ENCODE measurements at regions not wholly inside any gene's neighbourhood (a gene's known extent, or its start where the extent isn't known, plus 50 kb on each side); places are given as distances from the start of the nearest gene placed in this dataset.

GRCh38 chr13:50629497-50629896 is 214.0 kb downstream of the DLEU7 start:
- H3K27ac Mint-ChIP-seq, result no peak overlapping the region
- H3K4me3 Mint-ChIP-seq, result no peak overlapping the region
- H3K36me3 Mint-ChIP-seq, result no peaks in the 10 kb centered on the region
- peaks cover 6 to 34% of the 10 kb centered on the region in 2 donors for H3K4me1 Mint-ChIP-seq
- no peaks in the 10 kb centered on the region for H3K27me3 Mint-ChIP-seq
- no peak for ATAC-seq (replicated peaks)
- H3K9me3 Mint-ChIP-seq, result peaks cover 0 to 1% of the 10 kb centered on the region in 2 donors
- DNase-seq, result no peak

- H3K4me3 Mint-ChIP-seq, result no peak overlapping the region
- H3K36me3 Mint-ChIP-seq, result no peaks in the 10 kb centered on the region
- peaks cover 0 to 1% of the 10 kb centered on the region in 2 donors for H3K9me3 Mint-ChIP-seq
- H3K27me3 Mint-ChIP-seq, result no peaks in the 10 kb centered on the region
- H3K4me1 Mint-ChIP-seq, result peaks cover 8 to 38% of the 10 kb centered on the region in 2 donors
- no peak for ATAC-seq (replicated peaks)
- DNase-seq, result no peak
- H3K27ac Mint-ChIP-seq, result no peak overlapping the region
Measured at GRCh38 chr13:50629966-50630365, 213.5 kb downstream of the DLEU7 start.

GRCh38 chr13:50631041-50631440 is 212.5 kb downstream of the DLEU7 start:
- peaks cover 17 to 40% of the 10 kb centered on the region in 2 donors for H3K4me1 Mint-ChIP-seq
- H3K36me3 Mint-ChIP-seq, result no peaks in the 10 kb centered on the region
- DNase-seq (no peak), ATAC-seq (replicated peaks) (no peak)
- H3K27ac Mint-ChIP-seq, result no peak overlapping the region
- H3K9me3 Mint-ChIP-seq, result peaks cover 0 to 1% of the 10 kb centered on the region in 2 donors
- H3K4me3 Mint-ChIP-seq, result no peak overlapping the region
- H3K27me3 Mint-ChIP-seq, result no peaks in the 10 kb centered on the region

GRCh38 chr13:50634339-50634738 is 209.2 kb downstream of the DLEU7 start:
- H3K9me3 Mint-ChIP-seq, result no peaks in the 10 kb centered on the region
- DNase-seq (no peak), ATAC-seq (replicated peaks) (no peak)
- no peak overlapping the region for H3K4me3 Mint-ChIP-seq
- H3K36me3 Mint-ChIP-seq, result no peaks in the 10 kb centered on the region
- no peaks in the 10 kb centered on the region for H3K27me3 Mint-ChIP-seq
- H3K4me1 Mint-ChIP-seq, result peaks cover 21 to 39% of the 10 kb centered on the region in 2 donors
- H3K27ac Mint-ChIP-seq, result peak overlapping the region; percentile 31

- ATAC-seq (replicated peaks) (peak; percentile 85 to 91), DNase-seq (peak; percentile 59)
- Mint-ChIP-seq H3K4me1 (peaks cover 21 to 39% of the 10 kb centered on the region in 2 donors), H3K9me3 (no peaks in the 10 kb centered on the region), H3K4me3 (peak overlapping the region; percentile 2 to 49), H3K36me3 (no peaks in the 10 kb centered on the region), H3K27ac (peak overlapping the region; percentile 89), H3K27me3 (no peaks in the 10 kb centered on the region)
Measured at GRCh38 chr13:50635504-50635903, 208.0 kb downstream of the DLEU7 start.

GRCh38 chr13:50636007-50636704 is 207.3 kb downstream of the DLEU7 start:
- Mint-ChIP-seq H3K36me3 (no peaks in the 10 kb centered on the region), H3K9me3 (no peaks in the 10 kb centered on the region), H3K27ac (peak overlapping the region; percentile 89), H3K27me3 (no peaks in the 10 kb centered on the region), H3K4me3 (peak overlapping the region; percentile 2 to 49), H3K4me1 (peaks cover 23 to 39% of the 10 kb centered on the region in 2 donors)
- peak; percentile 27 for DNase-seq
- peak; percentile 85 to 90 for ATAC-seq (replicated peaks)

- H3K4me1 Mint-ChIP-seq, result peaks cover 7 to 16% of the 10 kb centered on the region in 2 donors
- H3K27me3 Mint-ChIP-seq, result no peaks in the 10 kb centered on the region
- peaks cover 0 to 4% of the 10 kb centered on the region in 2 donors for H3K9me3 Mint-ChIP-seq
- H3K4me3 Mint-ChIP-seq, result no peak overlapping the region
- H3K27ac Mint-ChIP-seq, result no peak overlapping the region
- no peak for DNase-seq
- ATAC-seq (replicated peaks), result no peak
- peaks cover 0 to 1% of the 10 kb centered on the region in 2 donors for H3K36me3 Mint-ChIP-seq
Measured at GRCh38 chr13:50643060-50643459, 200.4 kb downstream of the DLEU7 start.

- Mint-ChIP-seq H3K27me3 (no peaks in the 10 kb centered on the region), H3K36me3 (peaks cover 0 to 1% of the 10 kb centered on the region in 2 donors), H3K4me1 (peaks cover 8 to 22% of the 10 kb centered on the region in 2 donors), H3K27ac (no peak overlapping the region), H3K4me3 (no peak overlapping the region), H3K9me3 (peaks cover 2 to 4% of the 10 kb centered on the region in 2 donors)
- DNase-seq (no peak), ATAC-seq (replicated peaks) (no peak)
Measured at GRCh38 chr13:50644081-50644871, 199.2 kb downstream of the DLEU7 start.

GRCh38 chr13:50645092-50645491 is 198.4 kb downstream of the DLEU7 start:
- Mint-ChIP-seq H3K27ac (no peak overlapping the region), H3K9me3 (peaks cover 2 to 4% of the 10 kb centered on the region in 2 donors), H3K4me1 (peaks cover 12 to 27% of the 10 kb centered on the region in 2 donors), H3K4me3 (no peak overlapping the region), H3K27me3 (no peaks in the 10 kb centered on the region), H3K36me3 (peaks cover 0 to 1% of the 10 kb centered on the region in 2 donors)
- ATAC-seq (replicated peaks) (no peak), DNase-seq (no peak)

GRCh38 chr13:50646070-50646469 is 197.4 kb downstream of the DLEU7 start:
- DNase-seq, result no peak
- H3K36me3 Mint-ChIP-seq, result peaks cover 0 to 1% of the 10 kb centered on the region in 2 donors
- no peaks in the 10 kb centered on the region for H3K27me3 Mint-ChIP-seq
- H3K9me3 Mint-ChIP-seq, result peaks cover 2 to 4% of the 10 kb centered on the region in 2 donors
- no peak overlapping the region for H3K27ac Mint-ChIP-seq
- no peak for ATAC-seq (replicated peaks)
- H3K4me1 Mint-ChIP-seq, result peaks cover 16 to 37% of the 10 kb centered on the region in 2 donors
- H3K4me3 Mint-ChIP-seq, result no peak overlapping the region

- no peaks in the 10 kb centered on the region for H3K27me3 Mint-ChIP-seq
- H3K9me3 Mint-ChIP-seq, result peaks cover 2 to 4% of the 10 kb centered on the region in 2 donors
- peaks cover 0 to 1% of the 10 kb centered on the region in 2 donors for H3K36me3 Mint-ChIP-seq
- no peak overlapping the region for H3K4me3 Mint-ChIP-seq
- ATAC-seq (replicated peaks), result no peak
- H3K27ac Mint-ChIP-seq, result no peak overlapping the region
- H3K4me1 Mint-ChIP-seq, result peaks cover 14 to 35% of the 10 kb centered on the region in 2 donors
- no peak for DNase-seq
Measured at GRCh38 chr13:50649211-50649610, 194.3 kb downstream of the DLEU7 start.

- ATAC-seq (replicated peaks) (peak; percentile 56 to 75), DNase-seq (no peak)
- peaks cover 16 to 35% of the 10 kb centered on the region in 2 donors for H3K4me1 Mint-ChIP-seq
- H3K27ac Mint-ChIP-seq, result peak overlapping the region; percentile 47
- H3K36me3 Mint-ChIP-seq, result peaks cover 0 to 1% of the 10 kb centered on the region in 2 donors
- peak overlapping the region in 1 of 2 donors; percentile 45 for H3K4me3 Mint-ChIP-seq
- no peaks in the 10 kb centered on the region for H3K27me3 Mint-ChIP-seq
- peaks cover 2 to 4% of the 10 kb centered on the region in 2 donors for H3K9me3 Mint-ChIP-seq
Measured at GRCh38 chr13:50650592-50651504, 192.6 kb downstream of the DLEU7 start.

GRCh38 chr13:50651922-50652321 is 191.6 kb downstream of the DLEU7 start:
- ATAC-seq (replicated peaks) (no peak), DNase-seq (no peak)
- H3K4me3 Mint-ChIP-seq, result no peak overlapping the region
- peaks cover 0 to 1% of the 10 kb centered on the region in 2 donors for H3K36me3 Mint-ChIP-seq
- H3K27ac Mint-ChIP-seq, result no peak overlapping the region
- no peaks in the 10 kb centered on the region for H3K27me3 Mint-ChIP-seq
- peaks cover 16 to 35% of the 10 kb centered on the region in 2 donors for H3K4me1 Mint-ChIP-seq
- peaks cover 2 to 4% of the 10 kb centered on the region in 2 donors for H3K9me3 Mint-ChIP-seq

- H3K27ac Mint-ChIP-seq, result no peak overlapping the region
- no peak for ATAC-seq (replicated peaks)
Measured at GRCh38 chr13:50654331-50654730, 189.2 kb downstream of the DLEU7 start.

More at GRCh38 chr13:50654331-50654730, 189.2 kb downstream of the DLEU7 start:
- DNase-seq, result no peak
- Mint-ChIP-seq H3K27me3 (no peaks in the 10 kb centered on the region), H3K4me1 (peaks cover 14 to 23% of the 10 kb centered on the region in 2 donors), H3K9me3 (no peaks in the 10 kb centered on the region), H3K4me3 (no peak overlapping the region), H3K36me3 (no peaks in the 10 kb centered on the region)
